ENCODE measurements at regions not wholly inside any gene's neighbourhood (a gene's known extent, or its start where the extent isn't known, plus 50 kb on each side); places are given as distances from the start of the nearest gene placed in this dataset.

GRCh38 chr21:27462726-27463125 is 495.8 kb upstream of the ADAMTS5 start:
- no peak overlapping the region for H3K4me2 ChIP-seq (ENCODE audit: low read length, poor library complexity, severe bottlenecking)
- H3K36me3 ChIP-seq (ENCODE audit: control insufficient read depth in 1 of 2, insufficient read depth in 2 of 2, low read depth in 1 of 2, low read length in 2 of 2) = no peaks in the 10 kb centered on the region
- H2BK120ac ChIP-seq (ENCODE audit: low read depth, low read length) = no peak overlapping the region
- H3K4me3 ChIP-seq (ENCODE audit: insufficient read depth in 1 of 2, low read depth in 1 of 2, low read length in 2 of 2) = no peak overlapping the region
- no peaks in the 10 kb centered on the region for H3K27me3 ChIP-seq (ENCODE audit: control insufficient read depth in 1 of 2, insufficient read depth in 1 of 2, low read length in 2 of 2)
- H2BK5ac ChIP-seq (ENCODE audit: low read depth, low read length, poor library complexity, severe bottlenecking) = no peak overlapping the region
- H2AK5ac ChIP-seq (ENCODE audit: low read length, severe bottlenecking) = no peak overlapping the region
- no peaks in the 10 kb centered on the region for H3K9me3 ChIP-seq (ENCODE audit: control insufficient read depth, low read length)
- no peak overlapping the region for H3K9ac ChIP-seq (ENCODE audit: low read length)
- no peak overlapping the region for H4K91ac ChIP-seq (ENCODE audit: low read length)
- H3K18ac ChIP-seq (ENCODE audit: low read depth in 1 of 2, low read length in 2 of 2) = no peak overlapping the region
- H3K4me1 ChIP-seq (ENCODE audit: control insufficient read depth, insufficient read depth, low read depth, low read length) = no peaks in the 10 kb centered on the region
- DNase-seq = no peak
- no peak overlapping the region for H3K27ac ChIP-seq (ENCODE audit: low read length, poor library complexity, severe bottlenecking)
- H3K79me1 ChIP-seq (replicated peaks; ENCODE audit: low read length, poor library complexity, severe bottlenecking) = no peaks in the 10 kb centered on the region
- H4K8ac ChIP-seq (ENCODE audit: low read length) = no peak overlapping the region
- no peak overlapping the region for H2BK15ac ChIP-seq (ENCODE audit: low read depth, poor library complexity, severe bottlenecking)
- WGBS = no CpG with 5 or more reads among the region's 2 CpGs
- H3K23ac ChIP-seq (ENCODE audit: low read length in 2 of 2) = no peak overlapping the region
- no peak overlapping the region for H2BK12ac ChIP-seq (ENCODE audit: low read length in 2 of 2)
- no peak overlapping the region for H2AFZ ChIP-seq (ENCODE audit: low read depth, low read length)
- H3K4ac ChIP-seq (ENCODE audit: low read depth in 1 of 2, low read length in 2 of 2) = no peak overlapping the region
- H3K14ac ChIP-seq (ENCODE audit: low read length in 2 of 2) = no peak overlapping the region

GRCh38 chr21:27454234-27454633 is 487.3 kb upstream of the ADAMTS5 start:
- H2BK120ac ChIP-seq (ENCODE audit: low read depth, low read length) = no peak overlapping the region
- no peak overlapping the region for H3K4ac ChIP-seq (ENCODE audit: low read depth in 1 of 2, low read length in 2 of 2)
- H3K4me2 ChIP-seq (ENCODE audit: low read length, poor library complexity, severe bottlenecking) = no peak overlapping the region
- no peak overlapping the region for H3K4me3 ChIP-seq (ENCODE audit: insufficient read depth in 1 of 2, low read depth in 1 of 2, low read length in 2 of 2)
- H3K79me1 ChIP-seq (replicated peaks; ENCODE audit: low read length, poor library complexity, severe bottlenecking) = no peaks in the 10 kb centered on the region
- WGBS = 88% methylated on average over 1 of the region's 2 CpGs
- no peak overlapping the region for H2AK5ac ChIP-seq (ENCODE audit: low read length, severe bottlenecking)
- H3K27me3 ChIP-seq (ENCODE audit: control insufficient read depth in 1 of 2, insufficient read depth in 1 of 2, low read length in 2 of 2) = no peaks in the 10 kb centered on the region
- H2AFZ ChIP-seq (ENCODE audit: low read depth, low read length) = no peak overlapping the region
- no peaks in the 10 kb centered on the region for H3K9me3 ChIP-seq (ENCODE audit: control insufficient read depth, low read length)
- H2BK5ac ChIP-seq (ENCODE audit: low read depth, low read length, poor library complexity, severe bottlenecking) = no peak overlapping the region
- H3K14ac ChIP-seq (ENCODE audit: low read length in 2 of 2) = no peak overlapping the region
- no peak overlapping the region for H3K23ac ChIP-seq (ENCODE audit: low read length in 2 of 2)
- no peak overlapping the region for H4K8ac ChIP-seq (ENCODE audit: low read length)
- no peak overlapping the region for H4K91ac ChIP-seq (ENCODE audit: low read length)
- no peak overlapping the region for H3K27ac ChIP-seq (ENCODE audit: low read length, poor library complexity, severe bottlenecking)
- no peaks in the 10 kb centered on the region for H3K4me1 ChIP-seq (ENCODE audit: control insufficient read depth, insufficient read depth, low read depth, low read length)
- no peak overlapping the region for H3K9ac ChIP-seq (ENCODE audit: low read length)
- H2BK15ac ChIP-seq (ENCODE audit: low read depth, poor library complexity, severe bottlenecking) = no peak overlapping the region
- no peak for DNase-seq
- H2BK12ac ChIP-seq (ENCODE audit: low read length in 2 of 2) = no peak overlapping the region
- no peak overlapping the region for H3K18ac ChIP-seq (ENCODE audit: low read depth in 1 of 2, low read length in 2 of 2)
- no peaks in the 10 kb centered on the region for H3K36me3 ChIP-seq (ENCODE audit: control insufficient read depth in 1 of 2, insufficient read depth in 2 of 2, low read depth in 1 of 2, low read length in 2 of 2)

DNA sequence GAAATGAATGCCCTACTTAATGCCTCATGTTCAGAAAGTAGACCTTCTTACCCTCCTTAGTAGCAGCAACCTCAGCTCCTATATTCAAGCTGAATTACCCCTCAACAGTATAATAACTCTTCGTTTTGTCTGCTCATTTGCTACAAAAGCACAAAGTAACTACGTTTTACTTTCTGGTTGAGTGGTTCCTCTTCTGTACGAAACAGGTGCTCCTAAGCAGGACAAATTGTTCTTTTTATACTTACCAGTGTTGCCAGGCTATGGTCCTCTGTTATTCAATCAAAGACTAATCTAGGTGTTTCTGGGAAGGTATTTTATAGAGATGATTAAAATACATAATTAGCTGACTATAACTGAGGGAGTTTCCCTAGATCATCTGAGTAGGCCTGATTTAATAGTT is 484.2 kb upstream of the ADAMTS5 start:
- Histone ChIP-seq H2AFZ (ENCODE audit: low read depth, low read length) (no peak overlapping the region), H3K27ac (ENCODE audit: low read length, poor library complexity, severe bottlenecking) (no peak overlapping the region), H4K91ac (ENCODE audit: low read length) (no peak overlapping the region), H3K79me1 (replicated peaks; ENCODE audit: low read length, poor library complexity, severe bottlenecking) (no peaks in the 10 kb centered on the region), H3K27me3 (ENCODE audit: control insufficient read depth in 1 of 2, insufficient read depth in 1 of 2, low read length in 2 of 2) (no peaks in the 10 kb centered on the region), H3K36me3 (ENCODE audit: control insufficient read depth in 1 of 2, insufficient read depth in 2 of 2, low read depth in 1 of 2, low read length in 2 of 2) (no peaks in the 10 kb centered on the region), H2AK5ac (ENCODE audit: low read length, severe bottlenecking) (no peak overlapping the region), H3K14ac (ENCODE audit: low read length in 2 of 2) (no peak overlapping the region), H3K4me2 (ENCODE audit: low read length, poor library complexity, severe bottlenecking) (no peak overlapping the region), H3K23ac (ENCODE audit: low read length in 2 of 2) (no peak overlapping the region), H3K9me3 (ENCODE audit: control insufficient read depth, low read length) (no peaks in the 10 kb centered on the region), H4K8ac (ENCODE audit: low read length) (no peak overlapping the region), H3K4me1 (ENCODE audit: control insufficient read depth, insufficient read depth, low read depth, low read length) (no peaks in the 10 kb centered on the region), H3K9ac (ENCODE audit: low read length) (no peak overlapping the region), H3K4ac (ENCODE audit: low read depth in 1 of 2, low read length in 2 of 2) (peak overlapping the region in 1 of 2 experiments; percentile 30), H2BK120ac (ENCODE audit: low read depth, low read length) (no peak overlapping the region), H2BK12ac (ENCODE audit: low read length in 2 of 2) (no peak overlapping the region), H2BK5ac (ENCODE audit: low read depth, low read length, poor library complexity, severe bottlenecking) (no peak overlapping the region), H2BK15ac (ENCODE audit: low read depth, poor library complexity, severe bottlenecking) (no peak overlapping the region), H3K18ac (ENCODE audit: low read depth in 1 of 2, low read length in 2 of 2) (no peak overlapping the region), H3K4me3 (ENCODE audit: insufficient read depth in 1 of 2, low read depth in 1 of 2, low read length in 2 of 2) (no peak overlapping the region)
- 93% methylated on average over 3 of the region's 3 CpGs for WGBS
- DNase-seq = no peak

- no peak overlapping the region for H2AFZ ChIP-seq (ENCODE audit: low read depth, low read length)
- H4K8ac ChIP-seq (ENCODE audit: low read length) = no peak overlapping the region
- H2BK5ac ChIP-seq (ENCODE audit: low read depth, low read length, poor library complexity, severe bottlenecking) = no peak overlapping the region
- no peak overlapping the region for H3K4me3 ChIP-seq (ENCODE audit: insufficient read depth in 1 of 2, low read depth in 1 of 2, low read length in 2 of 2)
- H2BK12ac ChIP-seq (ENCODE audit: low read length in 2 of 2) = peak overlapping the region in 1 of 2 experiments; percentile 39
- H3K9ac ChIP-seq (ENCODE audit: low read length) = no peak overlapping the region
- H3K36me3 ChIP-seq (ENCODE audit: control insufficient read depth in 1 of 2, insufficient read depth in 2 of 2, low read depth in 1 of 2, low read length in 2 of 2) = no peaks in the 10 kb centered on the region
- H3K79me1 ChIP-seq (replicated peaks; ENCODE audit: low read length, poor library complexity, severe bottlenecking) = no peaks in the 10 kb centered on the region
- no peaks in the 10 kb centered on the region for H3K4me1 ChIP-seq (ENCODE audit: control insufficient read depth, insufficient read depth, low read depth, low read length)
- no peak overlapping the region for H3K27ac ChIP-seq (ENCODE audit: low read length, poor library complexity, severe bottlenecking)
- H2AK5ac ChIP-seq (ENCODE audit: low read length, severe bottlenecking) = no peak overlapping the region
- no peak overlapping the region for H3K4ac ChIP-seq (ENCODE audit: low read depth in 1 of 2, low read length in 2 of 2)
- no peak overlapping the region for H3K18ac ChIP-seq (ENCODE audit: low read depth in 1 of 2, low read length in 2 of 2)
- no peak overlapping the region for H4K91ac ChIP-seq (ENCODE audit: low read length)
- no peaks in the 10 kb centered on the region for H3K9me3 ChIP-seq (ENCODE audit: control insufficient read depth, low read length)
- no peak overlapping the region for H2BK120ac ChIP-seq (ENCODE audit: low read depth, low read length)
- no peak overlapping the region for H3K4me2 ChIP-seq (ENCODE audit: low read length, poor library complexity, severe bottlenecking)
- H3K27me3 ChIP-seq (ENCODE audit: control insufficient read depth in 1 of 2, insufficient read depth in 1 of 2, low read length in 2 of 2) = no peaks in the 10 kb centered on the region
- no peak overlapping the region for H3K23ac ChIP-seq (ENCODE audit: low read length in 2 of 2)
- DNase-seq = no peak
- no peak overlapping the region for H2BK15ac ChIP-seq (ENCODE audit: low read depth, poor library complexity, severe bottlenecking)
- WGBS = 58% methylated on average over 3 of the region's 3 CpGs
- H3K14ac ChIP-seq (ENCODE audit: low read length in 2 of 2) = no peak overlapping the region
Measured at GRCh38 chr21:27450216-27450615, 483.3 kb upstream of the ADAMTS5 start.
